ENCODE measurements at regions not wholly inside any gene's neighbourhood (a gene's known extent, or its start where the extent isn't known, plus 50 kb on each side); places are given as distances from the start of the nearest gene placed in this dataset.
"Not testable (repeated sequence)": the region's sequence is repeated elsewhere in the genome, so short reads cannot be mapped to it uniquely, and the experiment has no call there.

DNA sequence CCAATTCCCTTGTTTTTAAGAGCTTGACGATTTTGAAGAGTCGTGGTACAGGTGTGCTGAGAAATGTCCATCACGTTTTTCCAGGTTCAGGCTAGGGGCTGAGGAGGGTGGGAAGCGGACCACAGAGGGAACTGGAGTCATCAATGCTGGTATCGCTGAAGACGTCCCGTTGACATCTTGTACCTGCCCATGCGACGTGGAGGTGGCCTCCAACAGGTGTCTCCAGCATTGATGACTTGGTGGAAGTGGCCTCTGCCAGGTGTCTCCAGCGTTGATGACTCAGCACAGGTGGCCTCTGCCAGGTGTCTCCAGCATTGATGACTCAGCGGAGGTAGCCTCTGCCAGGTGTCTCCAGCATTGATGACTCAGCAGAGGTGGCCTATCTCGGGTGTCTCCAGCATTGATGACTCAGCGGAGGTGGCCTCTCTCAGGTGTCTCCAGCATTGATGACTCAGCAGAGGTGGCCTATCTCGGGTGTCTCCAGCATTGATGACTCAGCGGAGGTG lies 86.6 kb downstream of the ASMT start:
- not testable (repeated sequence) for TF ChIP-seq POLR2A, POLR2AphosphoS5, SPI1 (IDR thresholded peaks at IDR 0.05; ENCODE audit: low read depth, low read length)

All from GM12891 (cell line).